SK-N-SH (cell line): ENCODE measurements at regions not wholly inside any gene's neighbourhood (a gene's known extent, or its start where the extent isn't known, plus 50 kb on each side); places are given as distances from the start of the nearest gene placed in this dataset.

Experiments used
- CHD2 ChIP-seq: fragments of 150-350 bp; IDR thresholded peaks from 2 replicates; pipeline ENCODE4 v1.6.1; 2018; ENCODE audit warnings: low read length; ENCODE audit not compliant: partially characterized antibody
- CTCF ChIP-seq: fragments of 200-600 bp; sonication (generic); IDR thresholded peaks from 2 replicates; pipeline ENCODE4 v1.6.1; 2017; ENCODE audit warnings: antibody characterized with exemption, mild to moderate bottlenecking, moderate library complexity
- EP300 ChIP-seq, 2 experiments: IDR thresholded peaks; 2 replicates each; pipeline versions ENCODE4 v1.4.0 to v1.6.1; 2012; ENCODE audit warnings: borderline replicate concordance in 1 of 2, low read depth in 1 of 2, low read length in 1 of 2
- FOXJ3 ChIP-seq: sonication (generic); formaldehyde crosslinking; IDR thresholded peaks from 2 replicates; pipeline ENCODE4 v1.5.1; 2020; ENCODE audit warnings: mild to moderate bottlenecking, missing genetic modification reagents
- FOXM1 ChIP-seq: IDR thresholded peaks from 2 replicates; pipeline ENCODE4 v1.4.0; 2012; ENCODE audit warnings: low read depth, mild to moderate bottlenecking
- MAX ChIP-seq: IDR thresholded peaks from 2 replicates; pipeline ENCODE4 v1.4.0; 2012; ENCODE audit warnings: low read depth
- MXI1 ChIP-seq: IDR thresholded peaks from 2 replicates; pipeline ENCODE4 v1.6.1; 2012; ENCODE audit warnings: mild to moderate bottlenecking, low read depth, low read length, improper control_type of control experiment
- NRF1 ChIP-seq: IDR thresholded peaks from 2 replicates; pipeline ENCODE4 v1.6.1; 2012; ENCODE audit warnings: low read depth, mild to moderate bottlenecking, low read length
- PBX3 ChIP-seq: IDR thresholded peaks from 2 replicates; pipeline ENCODE4; 2012
- POLR2AphosphoS5 ChIP-seq: IDR thresholded peaks from 2 replicates; pipeline ENCODE4 v1.6.1; 2012; ENCODE audit warnings: low read depth, low read length
- REST ChIP-seq: IDR thresholded peaks from 2 replicates; pipeline ENCODE4 v1.6.1; 2012; ENCODE audit warnings: mild to moderate bottlenecking, low read depth, low read length, moderate library complexity
- TEAD4 ChIP-seq: IDR thresholded peaks from 2 replicates; pipeline ENCODE4 v1.4.0; 2012; ENCODE audit warnings: mild to moderate bottlenecking, borderline replicate concordance; ENCODE audit not compliant: insufficient read depth
- YY1 ChIP-seq: IDR thresholded peaks from 2 replicates; pipeline ENCODE4 v1.4.0; 2012; ENCODE audit warnings: low read depth, mild to moderate bottlenecking

GRCh38 chr1:2951856-2952255, 69.4 kb upstream of the ACTRT2 start:
- TF ChIP-seq TEAD4 (no peak), CTCF (no peak), FOXJ3 (CRISPR knock-in tag) (no peak), CHD2 (no peak), PBX3 (no peak), EP300 (IDR thresholded peaks at IDR 0.05; ENCODE audit: borderline replicate concordance in 1 of 2, low read depth in 1 of 2, low read length in 1 of 2) (no peak), MXI1 (no peak), FOXM1 (no peak), POLR2AphosphoS5 (no peak), REST (no peak), YY1 (no peak), NRF1 (no peak), MAX (no peak)
